Activated CD4-positive, alpha-beta T cell treated with anti-CD3 and anti-CD28 coated beads for 24 hours (primary cell): ENCODE measurements at regions not wholly inside any gene's neighbourhood (a gene's known extent, or its start where the extent isn't known, plus 50 kb on each side); places are given as distances from the start of the nearest gene placed in this dataset.

Experiments used
- DNase-seq, 2 donors: peaks; one replicate each; pipeline ENCODE4 v3.0.0-alpha.2; 2020; ENCODE audit warnings: low read depth in 2 of 2

- no peak for DNase-seq
Measured at GRCh38 chr3:10702961-10703740, 112.9 kb upstream of the SLC6A11 start.

GRCh38 chr3:10703875-10704274, 112.2 kb upstream of the SLC6A11 start:
- no peak for DNase-seq

GRCh38 chr3:10706156-10706739, 109.8 kb upstream of the SLC6A11 start:
- DNase-seq: no peak

- no peak for DNase-seq
Measured at GRCh38 chr3:10706740-10707399, 109.2 kb upstream of the SLC6A11 start.

- DNase-seq: no peak
Measured at GRCh38 chr3:10707400-10708215, 108.4 kb upstream of the SLC6A11 start.

GRCh38 chr3:10708216-10708893, 107.7 kb upstream of the SLC6A11 start:
- no peak for DNase-seq

- no peak for DNase-seq
Measured at GRCh38 chr3:10709110-10709781, 106.8 kb upstream of the SLC6A11 start.

GRCh38 chr3:10712121-10712520, 103.9 kb upstream of the SLC6A11 start:
- DNase-seq: no peak

- DNase-seq: no peak
Measured at GRCh38 chr3:10713656-10714055, 102.4 kb upstream of the SLC6A11 start.

- DNase-seq: no peak
Measured at GRCh38 chr3:10715886-10716285, 100.1 kb upstream of the SLC6A11 start.

- DNase-seq: no peak
Measured at GRCh38 chr3:10716964-10717363, 99.1 kb upstream of the SLC6A11 start.

GRCh38 chr3:10717756-10718155, 98.3 kb upstream of the SLC6A11 start:
- no peak for DNase-seq

GRCh38 chr3:10721101-10721500, 94.9 kb upstream of the SLC6A11 start:
- no peak for DNase-seq

GRCh38 chr3:10722911-10723310, 93.1 kb upstream of the SLC6A11 start:
- DNase-seq: no peak

- DNase-seq: no peak
Measured at GRCh38 chr3:10723991-10724390, 92.0 kb upstream of the SLC6A11 start.

- no peak for DNase-seq
Measured at GRCh38 chr3:10725067-10725466, 91.0 kb upstream of the SLC6A11 start.

GRCh38 chr3:10725846-10726245, 90.2 kb upstream of the SLC6A11 start:
- no peak for DNase-seq

- DNase-seq: no peak
Measured at GRCh38 chr3:10726787-10727186, 89.2 kb upstream of the SLC6A11 start.

- no peak for DNase-seq
Measured at GRCh38 chr3:10729439-10729838, 86.6 kb upstream of the SLC6A11 start.

- no peak for DNase-seq
Measured at GRCh38 chr3:10732292-10732691, 83.7 kb upstream of the SLC6A11 start.

- no peak for DNase-seq
Measured at GRCh38 chr3:10733297-10733696, 82.7 kb upstream of the SLC6A11 start.
